ENCODE measurements at regions not wholly inside any gene's neighbourhood (a gene's known extent, or its start where the extent isn't known, plus 50 kb on each side); places are given as distances from the start of the nearest gene placed in this dataset.

DNA sequence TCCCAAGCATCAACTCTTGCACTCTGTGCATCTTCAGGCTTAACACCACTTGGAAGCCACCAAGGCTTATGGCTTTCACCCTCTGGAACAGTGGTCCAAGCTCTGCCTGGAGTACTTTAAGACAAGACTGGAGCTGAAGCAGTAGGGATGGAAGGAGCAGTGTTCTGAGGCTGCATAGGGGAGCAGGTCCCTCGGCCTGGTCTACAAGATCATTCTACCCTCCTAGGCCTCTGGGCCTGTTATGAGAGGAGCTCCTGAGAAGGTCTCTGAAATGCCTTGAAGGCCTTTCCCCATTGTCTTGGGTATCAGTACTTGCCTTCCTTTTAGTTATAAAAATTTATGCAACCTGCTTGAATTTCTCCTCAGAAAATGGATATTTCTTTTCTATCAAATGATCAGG lies 286.7 kb downstream of the CPXCR1 start:
- WGBS (ENCODE audit: low lambda C conversion rate), result no CpG with 5 or more reads among the region's 1 CpG
- in situ Hi-C loops (cut with HindIII; ENCODE audit: extremely low pct_ligation_motif_present, low pct_unique_long_range_greater_than_20kb), result no loop called here
- no peak overlapping the region for H3K4me3 ChIP-seq (replicated peaks in 1 of 3; ENCODE audit: insufficient read depth in 1 of 3, low read depth in 2 of 3, low read length in 3 of 3)
- no peak overlapping the region for H3K4me2 ChIP-seq (ENCODE audit: low read depth, low read length)
- H3K9me3 ChIP-seq (ENCODE audit: low read length), result peaks cover 19% of the 10 kb centered on the region
- TF ChIP-seq ZNF383 (CRISPR knock-in tag; IDR thresholded peaks at IDR 0.05; ENCODE audit: borderline replicate concordance), result no peak
- intact Hi-C loops (cut with micrococcal nuclease; ENCODE audit: unreplicated experiment), result no loop called here
- no peak overlapping the region for H3K9ac ChIP-seq (ENCODE audit: insufficient read depth, low read depth, low read length)
- no peak overlapping the region for H2AFZ ChIP-seq (ENCODE audit: low read length)
- ATAC-seq, result no peak
- BruUV-seq (replicated peaks), result no TSS peak
- no peak overlapping the region for H3K27ac ChIP-seq (ENCODE audit: extremely low read length, insufficient read depth, low read length)
- no peaks in the 10 kb centered on the region for H4K20me1 ChIP-seq (ENCODE audit: insufficient read depth, low read length)
- CTCF ChIA-PET (ENCODE audit: low intra/inter-chr PET ratio, low total read pairs), result no interaction called here
- no peak for DNase-seq (ENCODE audit: low spot score)
- no peaks in the 10 kb centered on the region for H3K4me1 ChIP-seq (ENCODE audit: insufficient read depth, low read length)
- H3K27me3 ChIP-seq (ENCODE audit: control insufficient read depth in 1 of 2, insufficient read depth in 2 of 2, low read length in 2 of 2), result no peaks in the 10 kb centered on the region
- no peaks in the 10 kb centered on the region for H3K36me3 ChIP-seq (replicated peaks in 1 of 2; ENCODE audit: control insufficient read depth in 1 of 2, insufficient read depth in 2 of 2, low read length in 2 of 2)
- POLR2A ChIA-PET, result no interaction called here
- no peaks in the 10 kb centered on the region for H3K79me2 ChIP-seq (ENCODE audit: insufficient read depth, low read length)
- FAIRE-seq, result no peak

GRCh38 chrX:89034679-89035078 lies 287.7 kb downstream of the CPXCR1 start:
- DNase-seq (ENCODE audit: low spot score) (no peak), ATAC-seq (no peak), FAIRE-seq (no peak)
- in situ Hi-C loops (cut with HindIII; ENCODE audit: extremely low pct_ligation_motif_present, low pct_unique_long_range_greater_than_20kb) (no loop called here), intact Hi-C loops (cut with micrococcal nuclease; ENCODE audit: unreplicated experiment) (no loop called here)
- Histone ChIP-seq H3K4me3 (replicated peaks in 1 of 3; ENCODE audit: insufficient read depth in 1 of 3, low read depth in 2 of 3, low read length in 3 of 3) (no peak overlapping the region), H3K9ac (ENCODE audit: insufficient read depth, low read depth, low read length) (no peak overlapping the region), H3K27ac (ENCODE audit: extremely low read length, insufficient read depth, low read length) (no peak overlapping the region), H3K4me2 (ENCODE audit: low read depth, low read length) (no peak overlapping the region), H3K36me3 (replicated peaks in 1 of 2; ENCODE audit: control insufficient read depth in 1 of 2, insufficient read depth in 2 of 2, low read length in 2 of 2) (no peaks in the 10 kb centered on the region), H3K9me3 (ENCODE audit: low read length) (peaks cover 19% of the 10 kb centered on the region), H4K20me1 (ENCODE audit: insufficient read depth, low read length) (no peaks in the 10 kb centered on the region), H3K4me1 (ENCODE audit: insufficient read depth, low read length) (no peaks in the 10 kb centered on the region), H2AFZ (ENCODE audit: low read length) (no peak overlapping the region), H3K79me2 (ENCODE audit: insufficient read depth, low read length) (no peaks in the 10 kb centered on the region), H3K27me3 (ENCODE audit: control insufficient read depth in 1 of 2, insufficient read depth in 2 of 2, low read length in 2 of 2) (no peaks in the 10 kb centered on the region)
- BruUV-seq (replicated peaks), result no TSS peak
- TF ChIP-seq PHB2 (IDR thresholded peaks at IDR 0.05; ENCODE audit: partially characterized antibody) (no peak), ATAD3A (CRISPR knock-in tag; IDR thresholded peaks at IDR 0.05) (no peak), ZNF720 (CRISPR knock-in tag; IDR thresholded peaks at IDR 0.05) (no peak), NR3C1 (CRISPR knock-in tag; IDR thresholded peaks at IDR 0.05) (no peak), SYNCRIP (IDR thresholded peaks at IDR 0.05; ENCODE audit: insufficient read depth, low read depth, low read length) (no peak), RBAK (CRISPR knock-in tag; IDR thresholded peaks at IDR 0.05) (no peak), ZNF891 (CRISPR knock-in tag; IDR thresholded peaks at IDR 0.05) (no peak), FOXA3 (CRISPR knock-in tag; IDR thresholded peaks at IDR 0.05) (no peak)
- POLR2A ChIA-PET, result no interaction called here
- 0% methylated on average over 1 of the region's 1 CpG for WGBS (ENCODE audit: low lambda C conversion rate)
- CTCF ChIA-PET (ENCODE audit: low intra/inter-chr PET ratio, low total read pairs), result no interaction called here

All from HepG2 (cell line).